K562 (cell line): ENCODE measurements at regions not wholly inside any gene's neighbourhood (a gene's known extent, or its start where the extent isn't known, plus 50 kb on each side); places are given as distances from the start of the nearest gene placed in this dataset.

Experiments used
- ATAC-seq: fragments of 200-7000 bp; cut with Tn5 transposase; 3 replicates; pipeline ENCODE4 v1.9.1; 2020; ENCODE audit warnings: moderate library complexity
- BruUV-seq: library from RNA; stranded (reverse); fragments of 400-500 nt; replicated peaks from 2 replicates; lab custom pipeline; 2021; lab: Mats Ljungman, UMichigan
- CTCF ChIA-PET: fragments of 300-600 bp; formaldehyde crosslinking; extraction: SDS; loops from one replicate; lab custom pipeline; 2021; ENCODE audit warnings: low intra/inter-chr PET ratio; lab: Yijun Ruan, JAX
- POLR2A ChIA-PET: fragments of 300-600, 350-650 bp; sonication (Branson Sonifier 250); formaldehyde crosslinking; extraction: SDS; loops from one replicate; lab custom pipeline; 2021; ENCODE audit warnings: antibody characterized with exemption, inconsistent platforms; lab: Yijun Ruan, JAX
- DNase-seq, 4 experiments: peaks; one replicate each; pipeline versions ENCODE4 v3.0.0 to v3.0.0-alpha.2; 2011 to 2018; ENCODE audit warnings: low spot score in 3 of 4, mixed read lengths in 3 of 4; ENCODE audit errors: extremely low read depth in 1 of 4
- FAIRE-seq: peaks from 2 replicates; lab custom pipeline; 2011; peaks lifted over from hg19 to GRCh38; lab: Jason Lieb, UNC
- H2AFZ ChIP-seq: 2 replicates; pipeline ENCODE4 v1.6.0; 2011; ENCODE audit warnings: low read depth, low read length, control low read depth, inconsistent platforms
- H3K27ac ChIP-seq: fragments of 200-600 bp; 3 replicates; pipeline ENCODE4 v1.8.0; 2011; ENCODE audit warnings: low read depth, mild to moderate bottlenecking, control low read depth, inconsistent platforms, low read length, moderate library complexity, mixed read lengths; ENCODE audit errors: extremely low read depth
- H3K27me3 ChIP-seq, 2 experiments: fragments of 300-600 bp in 1 of 2; 2 replicates in 1 of 2; 3 replicates in 1 of 2; pipeline versions ENCODE4 v1.6.0 to v1.8.0; 2011; ENCODE audit warnings: inconsistent platforms in 2 of 2, low read length in 2 of 2, mild to moderate bottlenecking in 1 of 2, mixed read lengths in 1 of 2, moderate library complexity in 1 of 2; ENCODE audit not compliant: control insufficient read depth in 2 of 2, insufficient read depth in 2 of 2
- H3K36me3 ChIP-seq: fragments of 300-600 bp; 3 replicates; pipeline ENCODE4 v1.8.0; 2011; ENCODE audit warnings: mild to moderate bottlenecking, low read length, inconsistent platforms; ENCODE audit not compliant: control insufficient read depth, insufficient read depth
- H3K4me1 ChIP-seq, 2 experiments: fragments of 200-600 bp in 1 of 2; replicated peaks in 1 of 2; 2 replicates in 1 of 2; 3 replicates in 1 of 2; pipeline versions ENCODE4 v1.5.1 to v1.8.0; 2011; ENCODE audit warnings: inconsistent platforms in 2 of 2, low read length in 2 of 2, mild to moderate bottlenecking in 1 of 2, mixed read lengths in 1 of 2, moderate library complexity in 1 of 2; ENCODE audit not compliant: control insufficient read depth in 2 of 2, insufficient read depth in 2 of 2
- H3K4me2 ChIP-seq: 2 replicates; pipeline ENCODE4 v1.6.1; 2011; ENCODE audit warnings: low read length, control low read depth, inconsistent platforms, mixed read lengths; ENCODE audit not compliant: insufficient read depth
- H3K4me3 ChIP-seq: fragments of 200-600 bp; sonication (generic), shearing (Covaris generic); 2 replicates; pipeline ENCODE4 v1.5.1; 2016; ENCODE audit warnings: control low read depth, inconsistent platforms
- H3K79me2 ChIP-seq: fragments of 200-600 bp; 3 replicates; pipeline ENCODE4 v1.8.0; 2011; ENCODE audit warnings: low read length, inconsistent platforms; ENCODE audit not compliant: control insufficient read depth, insufficient read depth
- H3K9ac ChIP-seq, 2 experiments: 2 replicates each; pipeline versions ENCODE4 v1.6.0 to v1.6.1; 2011; ENCODE audit warnings: low read depth in 2 of 2, low read length in 2 of 2, control low read depth in 1 of 2, inconsistent platforms in 1 of 2, mild to moderate bottlenecking in 1 of 2, mixed read lengths in 1 of 2; ENCODE audit not compliant: insufficient read depth in 1 of 2
- H3K9me1 ChIP-seq: one replicate; pipeline ENCODE4 v1.6.0; 2011; ENCODE audit warnings: inconsistent platforms, mild to moderate bottlenecking, low read length, moderate library complexity; ENCODE audit not compliant: control insufficient read depth, insufficient read depth
- H3K9me3 ChIP-seq: replicated peaks from 2 replicates; pipeline ENCODE4 v1.5.1; 2011; ENCODE audit warnings: low read depth, low read length, inconsistent platforms; ENCODE audit not compliant: control insufficient read depth, insufficient read depth
- H4K20me1 ChIP-seq: replicated peaks from 2 replicates; pipeline ENCODE4 v1.6.1; 2011; ENCODE audit warnings: low read length, inconsistent platforms, mixed read lengths; ENCODE audit not compliant: control insufficient read depth, insufficient read depth
- BDP1 ChIP-seq: IDR thresholded peaks from 3 replicates; pipeline ENCODE4 v1.6.1; 2011; ENCODE audit not compliant: insufficient read length, insufficient read depth
- E2F5 ChIP-seq: sonication (generic); formaldehyde crosslinking; IDR thresholded peaks from 2 replicates; pipeline ENCODE4 v1.8.0; 2022; ENCODE audit warnings: mild to moderate bottlenecking, missing genetic modification reagents
- ETV6 ChIP-seq, 3 experiments: fragments of 150-350 bp in 1 of 3; sonication (generic) in 1 of 3; formaldehyde crosslinking in 1 of 3; IDR thresholded peaks; 2 replicates each; pipeline versions ENCODE4 v1.6.1 to v1.8.0; 2014 to 2022; ENCODE audit warnings: borderline replicate concordance in 2 of 3, low read depth in 2 of 3, antibody characterized with exemption in 1 of 3, low read length in 1 of 3, mild to moderate bottlenecking in 1 of 3, missing genetic modification reagents in 1 of 3
- MAFG ChIP-seq: fragments of 450-650 bp; conservative IDR thresholded peaks from 2 replicates; pipeline ENCODE4 v1.6.1; 2016; ENCODE audit warnings: missing genetic modification characterization, missing compliant biosample characterization
- PHB2 ChIP-seq: fragments of 450-650 bp; IDR thresholded peaks from 2 replicates; pipeline ENCODE4 v1.6.1; 2017; ENCODE audit warnings: low read depth
- SIX5 ChIP-seq, 2 experiments: IDR thresholded peaks; 2 replicates each; pipeline ENCODE4 v1.6.1; 2011; ENCODE audit warnings: low read length in 2 of 2, borderline replicate concordance in 1 of 2, low read depth in 1 of 2, mild to moderate bottlenecking in 1 of 2, moderate library complexity in 1 of 2; ENCODE audit not compliant: insufficient read depth in 1 of 2
- ZNF311 ChIP-seq: fragments of 250-450 bp; sonication (Bioruptor Pico); IDR thresholded peaks from 2 replicates; pipeline ENCODE4 v1.4.0; 2020; ENCODE audit warnings: mild to moderate bottlenecking, moderate library complexity
- WGBS: fragments of 100-300 bp; shearing (Covaris generic); methylation state at CpG from one replicate; pipeline ENCODE4 v1.1.6; 2016; ENCODE audit warnings: low coverage, mixed read lengths; ENCODE audit not compliant: insufficient coverage; ENCODE audit errors: missing lambda C conversion rate; 5-methylcytosine and 5-hydroxymethylcytosine counted together
- in situ Hi-C: fragments of 300-500 bp; cut with MboI; formaldehyde crosslinking; loops from 4 replicates; pipeline ENCODE4 v1.15.0; 2018; ENCODE audit warnings: inconsistent platforms, mixed read lengths
- intact Hi-C: fragments of 100-400 bp; cut with micrococcal nuclease; formaldehyde crosslinking; loops from 2 replicates; pipeline ENCODE4 v1.14.2; 2022

- H3K4me2 ChIP-seq = no peak overlapping the region
- in situ Hi-C loops (no loop called here), intact Hi-C loops (no loop called here)
- CTCF ChIA-PET = no interaction called here
- ATAC-seq (no peak), FAIRE-seq (no peak), DNase-seq (no peak)
- H3K79me2 ChIP-seq = no peaks in the 10 kb centered on the region
- no TSS peak for BruUV-seq
- no peak overlapping the region for H2AFZ ChIP-seq
- peaks cover 6% of the 10 kb centered on the region for H3K9me1 ChIP-seq
- no peak overlapping the region for H3K27ac ChIP-seq
- peaks cover 38 to 65% of the 10 kb centered on the region in 2 experiments for H3K27me3 ChIP-seq
- no peak overlapping the region for H3K4me3 ChIP-seq
- POLR2A ChIA-PET = no interaction called here
- 0% methylated on average over 2 of the region's 2 CpGs for WGBS
- no peaks in the 10 kb centered on the region for H3K4me1 ChIP-seq
- no peak overlapping the region for H3K9ac ChIP-seq
- no peak for TF ChIP-seq PHB2
- no peak for TF ChIP-seq E2F5
- TF ChIP-seq MAFG (tag) = no peak
- TF ChIP-seq ETV6 (IDR thresholded peaks at IDR 0.05; ENCODE audit: borderline replicate concordance in 1 of 2, low read depth in 2 of 2, low read length in 1 of 2) = no peak
- TF ChIP-seq ETV6 (CRISPR knock-in tag; IDR thresholded peaks at IDR 0.05; ENCODE audit: borderline replicate concordance) = no peak
- TF ChIP-seq SIX5 (IDR thresholded peaks at IDR 0.05; ENCODE audit: borderline replicate concordance in 1 of 2, insufficient read depth in 1 of 2, low read depth in 1 of 2, low read length in 2 of 2) = no peak
- no peak for TF ChIP-seq ZNF311 (CRISPR knock-in tag)
- no peak for TF ChIP-seq BDP1
- H3K9me3 ChIP-seq = no peaks in the 10 kb centered on the region
- no peaks in the 10 kb centered on the region for H4K20me1 ChIP-seq
- no peaks in the 10 kb centered on the region; the same call in 2 of the 3 replicates for H3K36me3 ChIP-seq
Observed at GRCh38 chr21:38996355-38996754, 186.9 kb downstream of the PSMG1 start.
